Endothelial cell of umbilical vein (primary cell): ENCODE measurements at regions not wholly inside any gene's neighbourhood (a gene's known extent, or its start where the extent isn't known, plus 50 kb on each side); places are given as distances from the start of the nearest gene placed in this dataset.

Experiments used
- BruUV-seq: library from RNA; stranded (reverse); fragments of 400-500 nt; replicated peaks from 2 replicates; lab custom pipeline; 2021; lab: Mats Ljungman, UMichigan
- CTCF ChIA-PET: fragments of 300-600, 350-600 bp; sonication (Branson Sonifier 250); formaldehyde crosslinking; loops from one replicate; lab custom pipeline; 2021; ENCODE audit warnings: antibody characterized with exemption, inconsistent platforms; lab: Charles Lee
- POLR2A ChIA-PET: fragments of 300-600, 350-600 bp; sonication (Branson Sonifier 250); formaldehyde crosslinking; loops from one replicate; lab custom pipeline; 2021; ENCODE audit warnings: antibody characterized with exemption, inconsistent platforms; lab: Charles Lee
- DNase-seq: peaks from one replicate; pipeline ENCODE4 v3.0.0-alpha.2; 2011; ENCODE audit warnings: low read depth, low spot score
- FAIRE-seq: peaks from 2 replicates; lab custom pipeline; 2011; peaks lifted over from hg19 to GRCh38; lab: Jason Lieb, UNC
- H2AFZ ChIP-seq: 2 replicates; pipeline ENCODE4 v1.6.0; 2012; ENCODE audit warnings: low read depth, low read length, control low read depth, inconsistent platforms
- H3K27ac ChIP-seq: 2 replicates; pipeline ENCODE4 v1.5.1; 2011; ENCODE audit warnings: low read depth, mild to moderate bottlenecking, control low read depth, low read length, moderate library complexity; ENCODE audit not compliant: insufficient read depth
- H3K27me3 ChIP-seq, 2 experiments: 2 replicates each; pipeline versions ENCODE4 v1.6.0 to v1.6.1; 2011; ENCODE audit warnings: low read length in 2 of 2, mixed read lengths in 1 of 2; ENCODE audit not compliant: control insufficient read depth in 2 of 2, insufficient read depth in 2 of 2
- H3K36me3 ChIP-seq, 2 experiments: 2 replicates in 1 of 2; 3 replicates in 1 of 2; pipeline ENCODE4 v1.5.1; 2011; ENCODE audit warnings: low read length in 2 of 2, mild to moderate bottlenecking in 1 of 2, moderate library complexity in 1 of 2; ENCODE audit not compliant: control insufficient read depth in 2 of 2, insufficient read depth in 2 of 2; ENCODE audit errors: extremely low read depth in 1 of 2
- H3K4me1 ChIP-seq: 3 replicates; pipeline ENCODE4 v1.5.1; 2011; ENCODE audit warnings: mild to moderate bottlenecking, low read length; ENCODE audit not compliant: control insufficient read depth, insufficient read depth; ENCODE audit errors: extremely low read depth
- H3K4me2 ChIP-seq: 2 replicates; pipeline ENCODE4 v1.6.1; 2011; ENCODE audit warnings: low read length, control low read depth, mixed read lengths; ENCODE audit not compliant: insufficient read depth
- H3K4me3 ChIP-seq, 3 experiments: fragments of 200-600 bp in 1 of 3; sonication (generic), shearing (Covaris generic) in 1 of 3; replicated peaks in 1 of 3; 2 replicates each; pipeline ENCODE4 v1.5.1; 2011 to 2016; ENCODE audit warnings: control low read depth in 3 of 3, low read length in 3 of 3, mild to moderate bottlenecking in 2 of 3, inconsistent platforms in 1 of 3, low read depth in 1 of 3, moderate library complexity in 1 of 3; ENCODE audit not compliant: insufficient read depth in 1 of 3
- H3K79me2 ChIP-seq: 2 replicates; pipeline ENCODE4 v1.6.0; 2012; ENCODE audit warnings: low read length, inconsistent platforms; ENCODE audit not compliant: control insufficient read depth, insufficient read depth
- H3K9ac ChIP-seq: replicated peaks from 2 replicates; pipeline ENCODE3; 2011; ENCODE audit warnings: low read length, control low read depth; ENCODE audit not compliant: insufficient read depth; ENCODE audit errors: extremely low read depth
- H3K9me1 ChIP-seq: replicated peaks from 3 replicates; pipeline ENCODE4 v1.6.0; 2011; ENCODE audit warnings: mild to moderate bottlenecking, low read length; ENCODE audit not compliant: control insufficient read depth, insufficient read depth; ENCODE audit errors: extremely low read depth
- H3K9me3 ChIP-seq: replicated peaks from 2 replicates; pipeline ENCODE4 v1.5.1; 2012; ENCODE audit warnings: low read length, inconsistent platforms; ENCODE audit not compliant: control insufficient read depth, insufficient read depth
- H4K20me1 ChIP-seq: replicated peaks from 2 replicates; pipeline ENCODE3; 2011; ENCODE audit warnings: mild to moderate bottlenecking, low read length; ENCODE audit not compliant: control insufficient read depth, insufficient read depth; ENCODE audit errors: extremely low read depth
- EZH2 ChIP-seq: IDR thresholded peaks from 2 replicates; pipeline ENCODE4 v1.6.1; 2012; ENCODE audit warnings: borderline replicate concordance, low read depth, mild to moderate bottlenecking, moderate library complexity, low read length, inconsistent platforms; ENCODE audit not compliant: severe bottlenecking
- FOS ChIP-seq: IDR thresholded peaks from 2 replicates; pipeline ENCODE4 v1.6.1; 2011; ENCODE audit warnings: mild to moderate bottlenecking, low read length, moderate library complexity, borderline replicate concordance; ENCODE audit not compliant: insufficient read depth
- POLR2A ChIP-seq: IDR thresholded peaks from 2 replicates; pipeline ENCODE4 v1.6.1; 2012; ENCODE audit warnings: low read depth, mild to moderate bottlenecking, control low read depth, low read length
- POLR2AphosphoS5 ChIP-seq: IDR thresholded peaks from 2 replicates; pipeline ENCODE4 v1.6.1; 2012; ENCODE audit warnings: low read depth, mild to moderate bottlenecking, control low read depth, low read length, moderate library complexity; ENCODE audit not compliant: insufficient read depth
- dilution Hi-C: fragments of 300-500 bp; cut with MboI; formaldehyde crosslinking; loops from one replicate; pipeline ENCODE4 v1.15.0; 2019; ENCODE audit warnings: low sequenced_read_pairs; ENCODE audit not compliant: extremely low pct_ligation_motif_present
- intact Hi-C: fragments of 100-400 bp; cut with micrococcal nuclease; formaldehyde crosslinking; loops from one replicate; pipeline ENCODE4 v1.10.0; 2022
- TF ChIP-seq, protein P1 (sequence below), 2 donors: IDR thresholded peaks; 1 replicate in 1 of 2; 2 replicates in 1 of 2; pipeline ENCODE4 v1.5.1; 2011; ENCODE audit warnings: low read length in 2 of 2, mild to moderate bottlenecking in 2 of 2, moderate library complexity in 2 of 2, control low read depth in 1 of 2, inconsistent platforms in 1 of 2, low read depth in 1 of 2; ENCODE audit not compliant: insufficient read depth in 1 of 2; ENCODE audit errors: extremely low read depth in 1 of 2
- TF ChIP-seq, protein P2 (sequence below): IDR thresholded peaks from 2 replicates; pipeline ENCODE4 v1.6.1; 2011; ENCODE audit not compliant: insufficient read depth, insufficient read length

DNA sequence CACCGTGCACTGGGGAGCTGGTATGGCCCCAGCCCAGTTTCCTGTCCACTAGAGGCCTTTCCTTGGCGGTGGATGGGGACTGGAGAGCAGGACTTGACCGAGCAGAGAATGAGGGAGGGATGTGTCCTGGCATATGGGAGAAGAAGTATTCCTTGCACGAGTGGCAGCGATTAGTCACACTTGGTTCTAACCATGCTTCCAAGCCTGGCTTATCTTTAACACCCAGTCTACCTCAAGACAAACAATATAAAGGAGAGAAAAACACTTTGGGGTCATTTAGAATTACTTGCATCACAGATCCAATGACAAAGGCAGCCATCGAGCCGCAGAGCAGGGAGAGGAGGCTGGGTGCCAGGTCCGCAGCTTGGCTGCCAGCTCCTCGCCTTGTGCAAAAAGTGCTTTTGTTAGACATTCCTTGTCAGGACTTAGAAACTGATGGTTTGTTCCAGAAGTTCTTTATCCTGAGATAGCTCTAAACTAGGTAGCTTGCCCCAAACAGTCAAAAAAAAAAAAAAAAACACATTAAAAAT, 214.9 kb upstream of the GMDS start:
- Histone ChIP-seq H3K9me3 (no peaks in the 10 kb centered on the region), H3K36me3 (no peaks in the 10 kb centered on the region), H3K9me1 (no peaks in the 10 kb centered on the region), H3K27ac (no peak overlapping the region), H4K20me1 (no peaks in the 10 kb centered on the region), H3K79me2 (no peaks in the 10 kb centered on the region), H3K4me3 (no peak overlapping the region), H3K9ac (no peak overlapping the region), H3K27me3 (peaks cover 0 to 4% of the 10 kb centered on the region in 2 experiments), H2AFZ (no peak overlapping the region), H3K4me2 (no peak overlapping the region), H3K4me1 (no peaks in the 10 kb centered on the region)
- TF ChIP-seq POLR2AphosphoS5 (no peak), FOS (no peak), EZH2 (no peak), POLR2A (no peak)
- TF ChIP-seq, protein P1, sequence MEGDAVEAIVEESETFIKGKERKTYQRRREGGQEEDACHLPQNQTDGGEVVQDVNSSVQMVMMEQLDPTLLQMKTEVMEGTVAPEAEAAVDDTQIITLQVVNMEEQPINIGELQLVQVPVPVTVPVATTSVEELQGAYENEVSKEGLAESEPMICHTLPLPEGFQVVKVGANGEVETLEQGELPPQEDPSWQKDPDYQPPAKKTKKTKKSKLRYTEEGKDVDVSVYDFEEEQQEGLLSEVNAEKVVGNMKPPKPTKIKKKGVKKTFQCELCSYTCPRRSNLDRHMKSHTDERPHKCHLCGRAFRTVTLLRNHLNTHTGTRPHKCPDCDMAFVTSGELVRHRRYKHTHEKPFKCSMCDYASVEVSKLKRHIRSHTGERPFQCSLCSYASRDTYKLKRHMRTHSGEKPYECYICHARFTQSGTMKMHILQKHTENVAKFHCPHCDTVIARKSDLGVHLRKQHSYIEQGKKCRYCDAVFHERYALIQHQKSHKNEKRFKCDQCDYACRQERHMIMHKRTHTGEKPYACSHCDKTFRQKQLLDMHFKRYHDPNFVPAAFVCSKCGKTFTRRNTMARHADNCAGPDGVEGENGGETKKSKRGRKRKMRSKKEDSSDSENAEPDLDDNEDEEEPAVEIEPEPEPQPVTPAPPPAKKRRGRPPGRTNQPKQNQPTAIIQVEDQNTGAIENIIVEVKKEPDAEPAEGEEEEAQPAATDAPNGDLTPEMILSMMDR (IDR thresholded peaks at IDR 0.05; ENCODE audit: extremely low read depth in 1 of 2, insufficient read depth in 1 of 2, low read depth in 1 of 2, low read length in 2 of 2): no peak
- TF ChIP-seq, protein P2, sequence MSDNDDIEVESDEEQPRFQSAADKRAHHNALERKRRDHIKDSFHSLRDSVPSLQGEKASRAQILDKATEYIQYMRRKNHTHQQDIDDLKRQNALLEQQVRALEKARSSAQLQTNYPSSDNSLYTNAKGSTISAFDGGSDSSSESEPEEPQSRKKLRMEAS: no peak
- FAIRE-seq (no peak), DNase-seq (no peak)
- ChIA-PET POLR2A (no interaction called here), CTCF (interaction anchor here (1.6 to 2.9 kb wide), 2 partner anchors 11 to 234 kb away, joined by 4 to 8 read pairs; no protein-coding TSS in a partner anchor)
- intact Hi-C loops: no loop called here
- BruUV-seq: no TSS peak
- dilution Hi-C loops: loop anchor here (25.0 kb wide), 1 partner anchor 152 kb away; no protein-coding TSS in a partner anchor
